ENCODE measurements at regions not wholly inside any gene's neighbourhood (a gene's known extent, or its start where the extent isn't known, plus 50 kb on each side); places are given as distances from the start of the nearest gene placed in this dataset.

- DNase-seq, result no peak
- Histone ChIP-seq H3K27ac (ENCODE audit: low read length) (no peak overlapping the region), H3K9ac (ENCODE audit: low read depth, low read length) (no peak overlapping the region), H3K9me3 (ENCODE audit: insufficient read depth, low read length, severe bottlenecking) (no peaks in the 10 kb centered on the region), H3K4me3 (ENCODE audit: low read depth in 1 of 2, low read length in 2 of 2) (no peak overlapping the region), H3K4me1 (ENCODE audit: insufficient read depth, low read length) (no peaks in the 10 kb centered on the region), H3K36me3 (ENCODE audit: insufficient read depth, low read length) (no peaks in the 10 kb centered on the region), H2AFZ (ENCODE audit: low read depth, low read length) (no peak overlapping the region), H3K4me2 (ENCODE audit: insufficient read depth, low read length) (no peak overlapping the region), H4K20me1 (ENCODE audit: insufficient read depth, low read length) (no peaks in the 10 kb centered on the region), H3K79me2 (ENCODE audit: insufficient read depth, low read length) (no peaks in the 10 kb centered on the region), H3K27me3 (ENCODE audit: insufficient read depth, low read length, poor library complexity) (peaks cover 14% of the 10 kb centered on the region)
- TF ChIP-seq CTCF (IDR thresholded peaks at IDR 0.05; ENCODE audit: borderline replicate concordance, extremely low read depth, low read length, poor library complexity, severe bottlenecking), result no peak
- TF ChIP-seq EZH2 (IDR thresholded peaks at IDR 0.05; ENCODE audit: borderline replicate concordance, low read depth, low read length, severe bottlenecking), result no peak
- no peak for ATAC-seq (ENCODE audit: insufficient read depth, low read depth)
Observed at GRCh38 chr15:89405494-89405893, 70.9 kb upstream of the POLG start.

GRCh38 chr15:89404023-89404422, 69.4 kb upstream of the POLG start:
- no peaks in the 10 kb centered on the region for H3K36me3 ChIP-seq (ENCODE audit: insufficient read depth, low read length)
- no peaks in the 10 kb centered on the region for H3K9me3 ChIP-seq (ENCODE audit: insufficient read depth, low read length, severe bottlenecking)
- H3K4me3 ChIP-seq (ENCODE audit: low read depth in 1 of 2, low read length in 2 of 2), result no peak overlapping the region
- no peak overlapping the region for H2AFZ ChIP-seq (ENCODE audit: low read depth, low read length)
- no peaks in the 10 kb centered on the region for H3K79me2 ChIP-seq (ENCODE audit: insufficient read depth, low read length)
- no peaks in the 10 kb centered on the region for H4K20me1 ChIP-seq (ENCODE audit: insufficient read depth, low read length)
- peaks cover 14% of the 10 kb centered on the region for H3K27me3 ChIP-seq (ENCODE audit: insufficient read depth, low read length, poor library complexity)
- no peak for DNase-seq
- H3K9ac ChIP-seq (ENCODE audit: low read depth, low read length), result no peak overlapping the region
- no peaks in the 10 kb centered on the region for H3K4me1 ChIP-seq (ENCODE audit: insufficient read depth, low read length)
- ATAC-seq (ENCODE audit: insufficient read depth, low read depth), result no peak
- H3K4me2 ChIP-seq (ENCODE audit: insufficient read depth, low read length), result no peak overlapping the region
- H3K27ac ChIP-seq (ENCODE audit: low read length), result no peak overlapping the region
- TF ChIP-seq EZH2 (IDR thresholded peaks at IDR 0.05; ENCODE audit: borderline replicate concordance, low read depth, low read length, severe bottlenecking) (no peak), CTCF (IDR thresholded peaks at IDR 0.05; ENCODE audit: borderline replicate concordance, extremely low read depth, low read length, poor library complexity, severe bottlenecking) (no peak)

GRCh38 chr15:89402518-89402805, 67.8 kb upstream of the POLG start:
- H3K9me3 ChIP-seq (ENCODE audit: insufficient read depth, low read length, severe bottlenecking), result no peaks in the 10 kb centered on the region
- H2AFZ ChIP-seq (ENCODE audit: low read depth, low read length), result no peak overlapping the region
- no peaks in the 10 kb centered on the region for H4K20me1 ChIP-seq (ENCODE audit: insufficient read depth, low read length)
- no peaks in the 10 kb centered on the region for H3K36me3 ChIP-seq (ENCODE audit: insufficient read depth, low read length)
- H3K4me3 ChIP-seq (ENCODE audit: low read depth in 1 of 2, low read length in 2 of 2), result no peak overlapping the region
- no peaks in the 10 kb centered on the region for H3K4me1 ChIP-seq (ENCODE audit: insufficient read depth, low read length)
- H3K27ac ChIP-seq (ENCODE audit: low read length), result no peak overlapping the region
- no peak for DNase-seq
- H3K27me3 ChIP-seq (ENCODE audit: insufficient read depth, low read length, poor library complexity), result peaks cover 16% of the 10 kb centered on the region
- H3K9ac ChIP-seq (ENCODE audit: low read depth, low read length), result no peak overlapping the region
- no peak overlapping the region for H3K4me2 ChIP-seq (ENCODE audit: insufficient read depth, low read length)
- TF ChIP-seq EZH2 (IDR thresholded peaks at IDR 0.05; ENCODE audit: borderline replicate concordance, low read depth, low read length, severe bottlenecking) (no peak), CTCF (IDR thresholded peaks at IDR 0.05; ENCODE audit: borderline replicate concordance, extremely low read depth, low read length, poor library complexity, severe bottlenecking) (no peak)
- H3K79me2 ChIP-seq (ENCODE audit: insufficient read depth, low read length), result no peaks in the 10 kb centered on the region
- no peak for ATAC-seq (ENCODE audit: insufficient read depth, low read depth)
